ENCODE measurements at regions not wholly inside any gene's neighbourhood (a gene's known extent, or its start where the extent isn't known, plus 50 kb on each side); places are given as distances from the start of the nearest gene placed in this dataset.

DNA sequence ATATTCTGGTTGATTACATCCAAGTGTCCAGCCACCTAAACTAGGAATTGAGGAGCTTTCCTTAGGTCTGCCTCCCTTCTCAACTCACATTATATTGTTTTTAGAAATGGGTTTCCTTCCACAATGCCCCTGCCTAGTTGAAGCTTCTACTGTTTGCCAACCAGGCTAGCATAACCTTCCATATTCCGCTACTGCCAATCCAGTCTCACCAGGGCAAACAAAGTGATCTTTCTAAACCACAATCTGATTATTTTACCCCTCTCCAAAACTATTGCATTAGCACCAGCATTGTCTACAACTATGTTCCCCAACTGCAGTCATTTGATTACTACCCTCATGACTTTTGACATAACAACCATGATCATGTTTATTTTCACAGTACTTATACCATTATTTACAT lies 115.8 kb upstream of the RASEF start:
- no peaks in the 10 kb centered on the region for H3K36me3 Mint-ChIP-seq (ENCODE audit: low read depth)
- Histone ChIP-seq H2AFZ (no peak overlapping the region), H4K20me1 (replicated peaks; ENCODE audit: insufficient read depth) (no peaks in the 10 kb centered on the region), H3K9me2 (ENCODE audit: insufficient read depth) (no peaks in the 10 kb centered on the region), H3K27ac (ENCODE audit: low read depth) (no peak overlapping the region), H3K4me1 (ENCODE audit: insufficient read depth) (no peaks in the 10 kb centered on the region), H3K36me3 (ENCODE audit: insufficient read depth) (no peaks in the 10 kb centered on the region), H3K79me2 (replicated peaks; ENCODE audit: insufficient read depth) (no peaks in the 10 kb centered on the region), H3F3A (replicated peaks; ENCODE audit: low read depth) (no peaks in the 10 kb centered on the region), H3K4me2 (no peak overlapping the region), H3K4me3 (no peak overlapping the region), H3K27me3 (ENCODE audit: insufficient read depth) (no peaks in the 10 kb centered on the region)
- no peak overlapping the region for H3K27ac Mint-ChIP-seq
- H3K4me3 Mint-ChIP-seq: no peak overlapping the region
- no peak for TF ChIP-seq ZNF462 (CRISPR knock-in tag; IDR thresholded peaks at IDR 0.05)
- TF ChIP-seq ETS1 (IDR thresholded peaks at IDR 0.05): no peak
- TF ChIP-seq JUNB (IDR thresholded peaks at IDR 0.05; ENCODE audit: unreplicated experiment): no peak
- TF ChIP-seq ZNF114 (CRISPR knock-in tag; IDR thresholded peaks at IDR 0.05): no peak
- TF ChIP-seq NANOG (IDR thresholded peaks at IDR 0.05; ENCODE audit: borderline replicate concordance): no peak
- TF ChIP-seq STAT1 (IDR thresholded peaks at IDR 0.05; ENCODE audit: unreplicated experiment): no peak
- no peak for TF ChIP-seq CREB1 (CRISPR knock-in tag; IDR thresholded peaks at IDR 0.05; ENCODE audit: low read depth)
- TF ChIP-seq EZH2 (IDR thresholded peaks at IDR 0.05; ENCODE audit: low read depth, unreplicated experiment): no peak
- no peak for TF ChIP-seq ZNF331 (CRISPR knock-in tag; IDR thresholded peaks at IDR 0.05; ENCODE audit: low read depth)
- TF ChIP-seq, protein P1, sequence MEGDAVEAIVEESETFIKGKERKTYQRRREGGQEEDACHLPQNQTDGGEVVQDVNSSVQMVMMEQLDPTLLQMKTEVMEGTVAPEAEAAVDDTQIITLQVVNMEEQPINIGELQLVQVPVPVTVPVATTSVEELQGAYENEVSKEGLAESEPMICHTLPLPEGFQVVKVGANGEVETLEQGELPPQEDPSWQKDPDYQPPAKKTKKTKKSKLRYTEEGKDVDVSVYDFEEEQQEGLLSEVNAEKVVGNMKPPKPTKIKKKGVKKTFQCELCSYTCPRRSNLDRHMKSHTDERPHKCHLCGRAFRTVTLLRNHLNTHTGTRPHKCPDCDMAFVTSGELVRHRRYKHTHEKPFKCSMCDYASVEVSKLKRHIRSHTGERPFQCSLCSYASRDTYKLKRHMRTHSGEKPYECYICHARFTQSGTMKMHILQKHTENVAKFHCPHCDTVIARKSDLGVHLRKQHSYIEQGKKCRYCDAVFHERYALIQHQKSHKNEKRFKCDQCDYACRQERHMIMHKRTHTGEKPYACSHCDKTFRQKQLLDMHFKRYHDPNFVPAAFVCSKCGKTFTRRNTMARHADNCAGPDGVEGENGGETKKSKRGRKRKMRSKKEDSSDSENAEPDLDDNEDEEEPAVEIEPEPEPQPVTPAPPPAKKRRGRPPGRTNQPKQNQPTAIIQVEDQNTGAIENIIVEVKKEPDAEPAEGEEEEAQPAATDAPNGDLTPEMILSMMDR (conservative IDR thresholded peaks at IDR 0.05; ENCODE audit: low read depth in 2 of 2): no peak
- no peak for TF ChIP-seq POLR2AphosphoS5 (IDR thresholded peaks at IDR 0.05; ENCODE audit: low read depth)
- DNase-seq (ENCODE audit: low spot score): no peak
- peaks cover 6% of the 10 kb centered on the region; the same call in 2 of the 3 replicates for H3K9me3 Mint-ChIP-seq
- H3K27me3 Mint-ChIP-seq (ENCODE audit: insufficient read depth, low read depth, poor library complexity): no peaks in the 10 kb centered on the region
- H3K4me1 Mint-ChIP-seq: no peaks in the 10 kb centered on the region
- ATAC-seq: no peak
